T-cell (primary cell): ENCODE measurements at regions not wholly inside any gene's neighbourhood (a gene's known extent, or its start where the extent isn't known, plus 50 kb on each side); places are given as distances from the start of the nearest gene placed in this dataset.

Source experiments
- ATAC-seq, 4 experiments: fragments of 200-7000 bp in 3 of 4; fragments of 150-1000 bp in 1 of 4; cut with Tn5 transposase; replicated peaks in 1 of 4; 1 replicate in 3 of 4; 2 replicates in 1 of 4; pipeline ENCODE4 v1.10.0; 2021; ENCODE audit warnings: moderate library complexity in 3 of 4, mild to moderate bottlenecking in 2 of 4, moderate number of reproducible peaks in 1 of 4
- CTCF ChIA-PET, 2 donors: fragments of 300-600 bp; sonication (Branson Sonifier 250); formaldehyde crosslinking; loops; one replicate each; lab custom pipeline; 2022; ENCODE audit warnings: antibody characterized with exemption in 2 of 2; lab: Charles Lee
- POLR2A ChIA-PET, 2 donors: fragments of 300-600 bp; sonication (Branson Sonifier 250); formaldehyde crosslinking; loops; one replicate each; lab custom pipeline; 2022; ENCODE audit warnings: antibody characterized with exemption in 2 of 2; lab: Charles Lee
- DNase-seq, 35 experiments: peaks; one replicate each; pipeline versions ENCODE4 v3.0.0 to v3.0.0-alpha.2; 2013 to 2023
- H3K27ac ChIP-seq: one replicate; pipeline ENCODE4 v1.5.1; 2013; ENCODE audit warnings: low read length
- H3K27me3 ChIP-seq, 2 experiments: replicated peaks in 1 of 2; 1 replicate in 1 of 2; 2 replicates in 1 of 2; pipeline versions ENCODE4 v1.6.1 to v1.7.0; 2013; ENCODE audit warnings: low read length in 1 of 2, mixed read lengths in 1 of 2; ENCODE audit not compliant: control insufficient read depth in 2 of 2, insufficient read depth in 2 of 2; ENCODE audit errors: extremely low read depth in 1 of 2
- H3K36me3 ChIP-seq, 2 donors: 1 replicate in 1 of 2; 2 replicates in 1 of 2; pipeline versions ENCODE4 v1.6.1 to v1.7.0; 2013; ENCODE audit warnings: low read length in 1 of 2; ENCODE audit not compliant: control insufficient read depth in 2 of 2, insufficient read depth in 1 of 2; ENCODE audit errors: extremely low read depth in 1 of 2
- H3K4me1 ChIP-seq, 2 experiments: 1 replicate in 1 of 2; 2 replicates in 1 of 2; pipeline versions ENCODE4 v1.6.1 to v1.7.0; 2013; ENCODE audit warnings: low read length in 2 of 2, mixed read lengths in 1 of 2; ENCODE audit not compliant: insufficient read depth in 2 of 2, control insufficient read depth in 1 of 2; ENCODE audit errors: extremely low read depth in 1 of 2
- H3K4me3 ChIP-seq, 2 donors: 1 replicate in 1 of 2; 2 replicates in 1 of 2; pipeline versions ENCODE4 v1.5.1 to v1.7.0; 2013; ENCODE audit warnings: mild to moderate bottlenecking in 2 of 2, low read length in 1 of 2, moderate library complexity in 1 of 2; ENCODE audit not compliant: control insufficient read depth in 1 of 2; ENCODE audit errors: extremely low read depth in 1 of 2
- H3K9me3 ChIP-seq: 2 replicates; pipeline ENCODE4 v1.7.0; 2013
- H3K27ac Mint-ChIP-seq, 2 donors: one replicate each; pipeline ENCODE4 v1.8.0; 2020 to 2021; ENCODE audit warnings: mild to moderate bottlenecking in 2 of 2, mixed read lengths in 2 of 2
- H3K27me3 Mint-ChIP-seq, 2 donors: one replicate each; pipeline ENCODE4 v1.8.0; 2021 to 2022; ENCODE audit warnings: mixed read lengths in 2 of 2
- H3K36me3 Mint-ChIP-seq: one replicate; pipeline ENCODE4 v1.8.0; 2021; ENCODE audit warnings: mixed read lengths
- H3K4me1 Mint-ChIP-seq, 3 donors: one replicate each; pipeline ENCODE4 v1.8.0; 2020 to 2022; ENCODE audit warnings: mixed read lengths in 3 of 3, mild to moderate bottlenecking in 1 of 3
- H3K4me3 Mint-ChIP-seq, 3 donors: one replicate each; pipeline ENCODE4 v1.8.0; 2020 to 2022; ENCODE audit warnings: mild to moderate bottlenecking in 3 of 3, mixed read lengths in 3 of 3, moderate library complexity in 3 of 3
- H3K9me3 Mint-ChIP-seq, 3 donors: one replicate each; pipeline ENCODE4 v1.8.0; 2020 to 2022; ENCODE audit warnings: mixed read lengths in 3 of 3
- WGBS: methylation state at CpG from one replicate; pipeline ENCODE4 v1.1.5; 2013; ENCODE audit warnings: missing lambda C conversion rate; ENCODE audit not compliant: insufficient coverage; 5-methylcytosine and 5-hydroxymethylcytosine counted together

DNA sequence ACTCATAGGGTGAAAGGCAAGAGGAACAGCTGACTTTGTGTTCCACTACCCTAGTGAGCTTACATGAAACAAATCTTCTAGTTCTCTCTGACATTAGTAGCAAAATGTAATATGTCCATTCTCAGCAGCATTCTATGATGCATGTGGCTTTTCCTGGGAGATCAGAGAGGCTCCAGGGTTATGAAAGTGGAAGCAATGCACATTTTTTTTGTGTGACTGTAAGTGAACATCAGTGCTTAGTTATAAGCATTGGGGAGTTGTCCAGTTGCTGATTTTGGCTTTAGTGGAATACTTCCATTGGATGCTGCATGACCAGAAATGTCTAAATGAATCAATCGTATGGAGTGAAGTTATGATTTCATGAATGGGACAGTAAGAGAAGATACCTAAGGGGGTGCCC is 255.9 kb downstream of the FAT3 start:
- no peak overlapping the region for H3K27ac Mint-ChIP-seq
- ATAC-seq (no peak), DNase-seq (no peak)
- CTCF ChIA-PET = no interaction called here
- H3K4me3 ChIP-seq = no peak overlapping the region
- H3K9me3 ChIP-seq = no peaks in the 10 kb centered on the region
- H3K4me1 ChIP-seq = no peaks in the 10 kb centered on the region
- H3K27ac ChIP-seq = no peak overlapping the region
- no peaks in the 10 kb centered on the region for H3K36me3 ChIP-seq
- no peaks in the 10 kb centered on the region for H3K36me3 Mint-ChIP-seq
- no peaks in the 10 kb centered on the region for H3K4me1 Mint-ChIP-seq
- no peaks in the 10 kb centered on the region for H3K27me3 Mint-ChIP-seq
- H3K27me3 ChIP-seq = no peaks in the 10 kb centered on the region
- H3K4me3 Mint-ChIP-seq = no peak overlapping the region
- POLR2A ChIA-PET = no interaction called here
- no peaks in the 10 kb centered on the region for H3K9me3 Mint-ChIP-seq
- 88% methylated on average over 1 of the region's 1 CpG for WGBS

DNA sequence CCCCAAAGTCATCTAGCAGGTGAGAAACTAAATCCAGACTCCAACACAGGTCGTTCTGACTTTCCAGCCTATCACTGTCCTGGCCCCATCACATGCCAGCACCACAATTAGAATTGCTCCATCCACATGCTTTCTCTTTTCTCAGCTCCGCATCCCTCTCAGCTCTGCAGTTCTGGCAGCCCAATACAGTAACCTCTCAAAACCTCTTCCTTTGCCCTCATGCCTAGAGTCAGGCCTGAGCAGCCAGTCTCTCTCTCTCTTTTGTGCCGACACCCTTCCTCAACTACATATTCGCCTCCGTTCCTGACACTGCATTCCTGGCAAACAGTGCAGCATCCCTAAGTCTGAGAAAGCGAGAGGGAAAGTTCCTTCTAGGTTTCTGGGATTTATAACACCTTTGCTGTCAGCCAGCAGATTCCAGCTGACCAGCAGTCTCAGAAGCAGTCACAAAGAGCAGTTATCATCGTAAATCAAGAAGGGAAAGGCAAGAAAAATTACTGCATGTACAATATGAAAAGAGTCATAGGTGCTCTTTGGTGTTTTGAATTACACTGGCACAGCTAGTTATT is 258.0 kb downstream of the FAT3 start:
- Histone ChIP-seq H3K27me3 (no peaks in the 10 kb centered on the region), H3K4me3 (no peak overlapping the region), H3K4me1 (no peaks in the 10 kb centered on the region), H3K9me3 (no peaks in the 10 kb centered on the region), H3K36me3 (no peaks in the 10 kb centered on the region), H3K27ac (no peak overlapping the region)
- DNase-seq (no peak), ATAC-seq (no peak)
- no peaks in the 10 kb centered on the region for H3K4me1 Mint-ChIP-seq
- no peak overlapping the region for H3K4me3 Mint-ChIP-seq
- no peaks in the 10 kb centered on the region for H3K27me3 Mint-ChIP-seq
- ChIA-PET POLR2A (no interaction called here), CTCF (no interaction called here)
- WGBS = 73% methylated on average over 3 of the region's 7 CpGs
- no peaks in the 10 kb centered on the region for H3K36me3 Mint-ChIP-seq
- H3K9me3 Mint-ChIP-seq = no peaks in the 10 kb centered on the region
- no peak overlapping the region for H3K27ac Mint-ChIP-seq

DNA sequence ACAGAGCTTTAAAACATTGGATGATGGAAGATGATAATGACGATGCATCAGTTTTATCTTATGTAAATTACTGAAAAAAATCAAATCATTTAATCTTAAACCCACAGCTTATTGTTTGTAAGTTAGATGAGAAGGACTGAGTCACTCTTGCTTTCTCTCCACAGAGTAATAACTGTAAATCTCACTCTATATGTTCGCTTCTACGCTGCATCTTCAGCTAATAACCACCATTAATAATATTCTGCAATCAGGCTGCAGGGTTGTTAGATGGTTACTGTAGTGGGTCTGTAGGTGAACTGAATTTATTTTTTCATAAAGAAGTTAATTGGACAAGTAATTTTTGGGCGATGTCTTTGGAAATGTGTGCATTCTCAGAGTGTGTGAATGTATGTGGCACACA is 260.0 kb downstream of the FAT3 start:
- Mint-ChIP-seq H3K27me3 (no peaks in the 10 kb centered on the region), H3K4me1 (no peaks in the 10 kb centered on the region), H3K36me3 (no peaks in the 10 kb centered on the region), H3K4me3 (no peak overlapping the region), H3K27ac (no peak overlapping the region), H3K9me3 (peaks cover 0 to 3% (median 0%) of the 10 kb centered on the region in 3 donors)
- ChIA-PET POLR2A (no interaction called here), CTCF (no interaction called here)
- ATAC-seq (no peak), DNase-seq (no peak)
- Histone ChIP-seq H3K27me3 (no peaks in the 10 kb centered on the region), H3K36me3 (no peaks in the 10 kb centered on the region), H3K4me1 (no peaks in the 10 kb centered on the region), H3K4me3 (no peak overlapping the region), H3K9me3 (no peaks in the 10 kb centered on the region), H3K27ac (no peak overlapping the region)
- no CpG with 5 or more reads among the region's 4 CpGs for WGBS

DNA sequence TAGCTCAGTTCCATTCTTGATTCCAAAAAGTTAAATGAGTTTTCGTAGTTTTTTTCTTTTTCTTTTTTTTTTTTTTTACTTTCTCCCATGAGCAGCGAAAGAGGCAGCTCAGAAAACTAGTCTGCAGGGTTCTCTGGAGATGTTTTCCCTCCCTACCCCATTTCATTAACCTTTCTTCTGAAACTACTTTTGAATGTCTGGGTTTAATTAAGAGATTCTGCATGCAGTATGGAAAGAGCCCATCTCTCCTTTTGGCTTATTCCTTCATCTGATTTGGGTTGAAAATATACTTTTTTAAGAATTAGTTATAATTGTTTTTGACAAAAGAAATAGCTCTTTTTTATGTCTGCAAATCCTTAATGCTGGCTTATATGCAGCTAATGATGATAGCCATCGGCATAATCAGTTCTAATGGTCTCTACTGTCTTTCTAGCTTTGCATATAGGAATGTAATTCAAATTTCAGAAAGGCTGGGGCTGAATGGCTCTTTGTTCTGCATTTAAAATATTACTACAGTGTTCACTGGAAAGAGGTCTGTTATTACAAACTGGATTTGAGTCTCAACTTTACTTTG is 265.3 kb downstream of the FAT3 start:
- ChIA-PET POLR2A (no interaction called here), CTCF (no interaction called here)
- DNase-seq = no peak
- Mint-ChIP-seq H3K4me3 (no peak overlapping the region), H3K9me3 (peaks cover 0 to 3% (median 0%) of the 10 kb centered on the region in 3 donors), H3K4me1 (no peaks in the 10 kb centered on the region), H3K27me3 (no peaks in the 10 kb centered on the region), H3K27ac (no peak overlapping the region), H3K36me3 (no peaks in the 10 kb centered on the region)
- no peak for ATAC-seq
- no peak overlapping the region for H3K4me3 ChIP-seq
- no peaks in the 10 kb centered on the region for H3K27me3 ChIP-seq
- no peak overlapping the region for H3K27ac ChIP-seq
- no peaks in the 10 kb centered on the region for H3K4me1 ChIP-seq
- no peaks in the 10 kb centered on the region for H3K36me3 ChIP-seq
- no peaks in the 10 kb centered on the region for H3K9me3 ChIP-seq
- no CpG with 5 or more reads among the region's 3 CpGs for WGBS

DNA sequence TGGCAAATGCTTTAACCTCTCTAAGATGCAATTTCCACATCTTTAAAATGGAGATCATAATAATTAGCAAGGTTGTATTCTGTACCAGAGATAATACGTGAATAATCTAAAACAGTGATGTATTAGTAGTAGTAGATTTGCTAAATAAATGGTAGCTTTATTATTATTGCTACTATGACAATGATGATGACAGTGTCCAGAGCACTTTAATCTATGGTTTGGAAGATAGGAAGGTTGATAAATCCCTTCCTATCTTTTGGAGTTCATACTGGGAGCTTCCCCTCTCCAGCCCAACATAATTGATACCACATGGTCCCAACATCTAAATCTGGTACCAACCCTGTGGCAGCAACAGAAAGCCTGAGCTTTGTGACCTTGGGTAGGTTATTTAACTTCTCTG is 267.8 kb downstream of the FAT3 start:
- Histone ChIP-seq H3K9me3 (no peaks in the 10 kb centered on the region), H3K4me1 (no peaks in the 10 kb centered on the region), H3K36me3 (no peaks in the 10 kb centered on the region), H3K4me3 (no peak overlapping the region), H3K27me3 (no peaks in the 10 kb centered on the region), H3K27ac (no peak overlapping the region)
- H3K36me3 Mint-ChIP-seq = no peaks in the 10 kb centered on the region
- peaks cover 0 to 3% (median 0%) of the 10 kb centered on the region in 3 donors for H3K9me3 Mint-ChIP-seq
- ChIA-PET CTCF (no interaction called here), POLR2A (no interaction called here)
- no peaks in the 10 kb centered on the region for H3K4me1 Mint-ChIP-seq
- DNase-seq (no peak), ATAC-seq (no peak)
- H3K4me3 Mint-ChIP-seq = no peak overlapping the region
- WGBS = no CpG with 5 or more reads among the region's 1 CpG
- H3K27me3 Mint-ChIP-seq = no peaks in the 10 kb centered on the region
- no peak overlapping the region for H3K27ac Mint-ChIP-seq

DNA sequence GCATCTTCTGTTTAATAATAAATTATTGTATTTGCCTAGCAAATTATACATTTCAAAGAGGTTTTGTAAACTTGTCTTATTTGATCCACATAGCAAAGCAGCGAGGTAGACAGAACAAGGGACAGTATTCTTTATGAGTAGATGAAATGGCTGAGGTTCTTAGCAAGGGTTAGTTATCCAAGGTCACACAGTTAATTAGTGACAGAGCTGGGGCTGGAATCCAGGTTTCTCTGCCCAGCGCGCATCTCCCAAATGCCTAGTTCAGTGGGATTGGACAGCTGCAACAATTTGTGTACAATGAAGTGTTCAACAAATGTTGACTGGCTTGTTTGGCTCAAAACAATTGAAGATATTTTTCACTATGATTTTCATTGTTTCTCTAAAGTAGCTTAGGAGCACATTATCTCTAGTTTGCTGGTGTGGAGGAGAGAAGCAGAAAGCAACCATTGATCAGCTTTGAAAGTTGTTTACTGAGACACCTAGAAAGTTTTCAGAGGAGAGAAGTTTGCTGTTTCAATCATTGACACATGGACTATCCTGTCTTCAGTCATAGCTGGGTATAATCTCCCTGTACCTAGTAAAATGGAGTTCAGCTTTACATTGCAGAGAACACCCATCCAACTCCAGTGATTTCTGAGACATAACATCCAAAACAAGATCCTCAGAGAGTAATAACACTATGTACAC is 270.6 kb downstream of the FAT3 start:
- ChIA-PET POLR2A (no interaction called here), CTCF (no interaction called here)
- no peak for DNase-seq
- Mint-ChIP-seq H3K36me3 (no peaks in the 10 kb centered on the region), H3K27me3 (no peaks in the 10 kb centered on the region), H3K27ac (no peak overlapping the region), H3K4me3 (no peak overlapping the region), H3K9me3 (no peaks in the 10 kb centered on the region), H3K4me1 (no peaks in the 10 kb centered on the region)
- Histone ChIP-seq H3K27ac (no peak overlapping the region), H3K4me1 (no peaks in the 10 kb centered on the region), H3K27me3 (no peaks in the 10 kb centered on the region), H3K36me3 (no peaks in the 10 kb centered on the region), H3K4me3 (no peak overlapping the region), H3K9me3 (no peaks in the 10 kb centered on the region)
- 100% methylated on average over 2 of the region's 3 CpGs for WGBS
- ATAC-seq = no peak
